CD8-positive, alpha-beta memory T cell (primary cell): ENCODE measurements at regions not wholly inside any gene's neighbourhood (a gene's known extent, or its start where the extent isn't known, plus 50 kb on each side); places are given as distances from the start of the nearest gene placed in this dataset.

ENCODE experiments used
- CTCF ChIA-PET: fragments of 350-600 bp; sonication (Branson Sonifier 250); formaldehyde crosslinking; loops from one replicate; lab custom pipeline; 2021; ENCODE audit warnings: antibody characterized with exemption; lab: Charles Lee
- POLR2A ChIA-PET: fragments of 350-600 bp; sonication (Branson Sonifier 250); formaldehyde crosslinking; loops from one replicate; lab custom pipeline; 2021; ENCODE audit warnings: antibody characterized with exemption; lab: Charles Lee
- DNase-seq, 5 donors: peaks; one replicate each; pipeline versions ENCODE4 v3.0.0 to v3.0.0-alpha.2; 2020 to 2022; ENCODE audit warnings: mixed read lengths in 1 of 5
- H3K27ac ChIP-seq: one replicate; pipeline ENCODE4 v1.7.0; 2013; ENCODE audit warnings: low read depth, mild to moderate bottlenecking, low read length, moderate library complexity
- H3K27me3 ChIP-seq: 2 replicates; pipeline ENCODE4 v1.7.0; 2013; ENCODE audit warnings: low read length, mild to moderate bottlenecking; ENCODE audit not compliant: insufficient read depth, poor library complexity, severe bottlenecking
- H3K36me3 ChIP-seq: 2 replicates; pipeline ENCODE4 v1.7.0; 2013; ENCODE audit warnings: mild to moderate bottlenecking, low read length, moderate library complexity; ENCODE audit not compliant: insufficient read depth
- H3K4me1 ChIP-seq: 2 replicates; pipeline ENCODE4 v1.7.0; 2013; ENCODE audit warnings: mild to moderate bottlenecking, low read length, moderate library complexity; ENCODE audit not compliant: insufficient read depth
- H3K4me3 ChIP-seq: 2 replicates; pipeline ENCODE4 v1.7.0; 2013; ENCODE audit warnings: mild to moderate bottlenecking, low read length
- H3K9me3 ChIP-seq: 2 replicates; pipeline ENCODE4 v1.7.0; 2013; ENCODE audit warnings: mild to moderate bottlenecking, low read length
- H3K27ac Mint-ChIP-seq, 8 donors: one replicate each; pipeline ENCODE4 v1.8.0; 2020 to 2021; ENCODE audit warnings: mixed read lengths in 8 of 8, mild to moderate bottlenecking in 6 of 8, inconsistent platforms in 3 of 8, moderate library complexity in 3 of 8
- H3K27me3 Mint-ChIP-seq, 2 donors: one replicate each; pipeline ENCODE4 v1.8.0; 2020 to 2021; ENCODE audit warnings: mixed read lengths in 2 of 2, mild to moderate bottlenecking in 1 of 2, moderate library complexity in 1 of 2
- H3K36me3 Mint-ChIP-seq, 3 donors: one replicate each; pipeline ENCODE4 v1.8.0; 2020 to 2021; ENCODE audit warnings: mixed read lengths in 3 of 3, inconsistent platforms in 1 of 3, mild to moderate bottlenecking in 1 of 3
- H3K4me1 Mint-ChIP-seq, 3 donors: one replicate each; pipeline ENCODE4 v1.8.0; 2020 to 2021; ENCODE audit warnings: mixed read lengths in 3 of 3, inconsistent platforms in 1 of 3, mild to moderate bottlenecking in 1 of 3
- H3K4me3 Mint-ChIP-seq, 7 donors: one replicate each; pipeline ENCODE4 v1.8.0; 2020 to 2021; ENCODE audit warnings: mixed read lengths in 7 of 7, mild to moderate bottlenecking in 6 of 7, moderate library complexity in 4 of 7, inconsistent platforms in 2 of 7
- H3K9me3 Mint-ChIP-seq, 5 donors: one replicate each; pipeline ENCODE4 v1.8.0; 2020 to 2022; ENCODE audit warnings: mixed read lengths in 5 of 5, mild to moderate bottlenecking in 3 of 5, moderate library complexity in 2 of 5, inconsistent platforms in 1 of 5

DNA sequence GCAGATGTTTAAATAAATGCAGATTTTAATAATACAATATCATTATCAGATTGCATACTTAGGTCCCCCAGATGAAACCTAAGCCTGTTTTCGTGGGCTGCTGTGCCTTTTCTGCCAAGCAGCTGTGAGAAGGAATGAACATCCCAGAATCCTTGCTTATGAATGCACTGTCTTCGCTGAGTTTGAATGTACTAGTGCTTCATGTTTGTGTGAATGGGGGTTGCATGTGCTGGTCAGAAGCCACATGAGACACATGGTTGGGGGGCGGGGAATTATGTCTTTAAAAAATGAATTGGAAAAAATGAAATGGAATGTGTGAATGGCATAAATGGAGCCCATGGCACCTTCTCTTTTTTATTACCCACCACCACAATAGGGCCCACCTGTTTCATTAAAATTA lies 125.4 kb upstream of the HSD17B12 start:
- POLR2A ChIA-PET = no interaction called here
- H3K27me3 Mint-ChIP-seq = peaks cover 49 to 91% of the 10 kb centered on the region in 2 donors

DNA sequence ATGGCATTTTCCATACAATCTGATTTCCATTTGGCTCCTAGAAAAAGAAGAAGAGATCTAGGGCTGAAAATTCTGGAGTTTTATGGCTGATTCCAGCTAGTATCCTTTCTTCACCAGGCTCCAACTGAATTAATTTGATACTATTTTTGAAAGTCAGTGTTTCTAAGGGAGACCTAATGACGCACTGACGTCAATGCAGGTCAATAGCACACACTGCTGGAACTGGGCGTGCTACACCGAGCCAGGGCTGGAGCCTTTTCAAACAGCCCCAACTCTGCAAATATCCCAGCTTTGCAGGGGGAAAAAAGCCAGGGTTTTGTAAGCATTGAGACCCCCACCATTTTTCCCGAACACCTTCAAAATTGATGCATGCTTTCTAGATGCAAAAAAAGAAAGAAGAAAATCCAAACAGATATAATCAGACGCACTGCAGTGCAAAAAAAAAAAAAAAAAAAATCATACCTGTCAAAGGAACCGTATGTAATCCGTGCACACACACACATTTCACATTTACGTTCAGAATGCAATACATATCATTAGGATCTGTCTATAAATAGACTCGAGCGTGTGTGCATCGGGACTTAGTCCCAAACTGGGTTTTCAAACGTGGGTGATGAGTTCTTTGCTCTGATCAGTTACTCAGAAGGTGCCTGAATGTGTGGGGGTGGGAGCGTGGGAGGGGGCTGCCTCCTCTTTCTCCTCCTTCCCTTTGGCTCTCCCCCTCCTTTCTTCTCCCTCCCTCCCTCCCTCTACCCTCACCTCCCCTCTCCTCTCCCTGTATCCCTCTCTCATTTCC lies 124.5 kb upstream of the HSD17B12 start:
- H3K27me3 ChIP-seq = peaks cover 24% of the 10 kb centered on the region
- no peaks in the 10 kb centered on the region for H3K9me3 ChIP-seq
- Mint-ChIP-seq H3K4me1 (peaks cover 3 to 11% (median 4%) of the 10 kb centered on the region in 3 donors), H3K36me3 (no peaks in the 10 kb centered on the region), H3K9me3 (peaks cover 0 to 2% (median 0%) of the 10 kb centered on the region in 5 donors), H3K27ac (no peak overlapping the region), H3K27me3 (peaks cover 51 to 91% of the 10 kb centered on the region in 2 donors), H3K4me3 (no peak overlapping the region)
- POLR2A ChIA-PET = no interaction called here
- H3K36me3 ChIP-seq = no peaks in the 10 kb centered on the region
- no peak overlapping the region for H3K4me3 ChIP-seq
- DNase-seq = no peak
- H3K27ac ChIP-seq = no peak overlapping the region
- H3K4me1 ChIP-seq = peaks cover 3% of the 10 kb centered on the region
- CTCF ChIA-PET = no interaction called here

More for the DNA sequence above, 125.4 kb upstream of the HSD17B12 start:
- H3K4me3 Mint-ChIP-seq = no peak overlapping the region
- H3K36me3 Mint-ChIP-seq = no peaks in the 10 kb centered on the region
- CTCF ChIA-PET = no interaction called here
- Histone ChIP-seq H3K27ac (no peak overlapping the region), H3K27me3 (peaks cover 24% of the 10 kb centered on the region), H3K4me3 (no peak overlapping the region), H3K9me3 (no peaks in the 10 kb centered on the region), H3K4me1 (peaks cover 3% of the 10 kb centered on the region), H3K36me3 (no peaks in the 10 kb centered on the region)
- DNase-seq = no peak
- no peak overlapping the region for H3K27ac Mint-ChIP-seq
- H3K9me3 Mint-ChIP-seq = peaks cover 0 to 2% (median 0%) of the 10 kb centered on the region in 5 donors
- H3K4me1 Mint-ChIP-seq = peaks cover 3 to 11% (median 4%) of the 10 kb centered on the region in 3 donors

- Mint-ChIP-seq H3K27me3 (peaks cover 50 to 88% of the 10 kb centered on the region in 2 donors), H3K4me1 (peaks cover 3 to 11% (median 4%) of the 10 kb centered on the region in 3 donors), H3K27ac (no peak overlapping the region), H3K9me3 (peaks cover 0 to 2% (median 0%) of the 10 kb centered on the region in 5 donors), H3K36me3 (no peaks in the 10 kb centered on the region), H3K4me3 (peak overlapping the region in 1 of 7 donors; percentile 23)
- POLR2A ChIA-PET = no interaction called here
- Histone ChIP-seq H3K27ac (no peak overlapping the region), H3K4me3 (no peak overlapping the region), H3K9me3 (no peaks in the 10 kb centered on the region), H3K27me3 (peaks cover 24% of the 10 kb centered on the region), H3K36me3 (no peaks in the 10 kb centered on the region), H3K4me1 (peaks cover 3% of the 10 kb centered on the region)
- CTCF ChIA-PET = no interaction called here
- DNase-seq = no peak
These were observed 123.7 kb upstream of the HSD17B12 start for GRCh38 chr11:43556612-43557375.

GRCh38 chr11:43557553-43558110 lies 122.9 kb upstream of the HSD17B12 start:
- Histone ChIP-seq H3K9me3 (no peaks in the 10 kb centered on the region), H3K27me3 (peaks cover 24% of the 10 kb centered on the region), H3K4me1 (peaks cover 3% of the 10 kb centered on the region), H3K27ac (no peak overlapping the region), H3K36me3 (no peaks in the 10 kb centered on the region), H3K4me3 (no peak overlapping the region)
- peaks cover 47 to 90% of the 10 kb centered on the region in 2 donors for H3K27me3 Mint-ChIP-seq
- no peaks in the 10 kb centered on the region for H3K36me3 Mint-ChIP-seq
- ChIA-PET CTCF (no interaction called here), POLR2A (no interaction called here)
- H3K9me3 Mint-ChIP-seq = peaks cover 0 to 2% (median 0%) of the 10 kb centered on the region in 5 donors
- DNase-seq = no peak
- peaks cover 3 to 11% (median 4%) of the 10 kb centered on the region in 3 donors for H3K4me1 Mint-ChIP-seq
- H3K4me3 Mint-ChIP-seq = no peak overlapping the region
- no peak overlapping the region for H3K27ac Mint-ChIP-seq

DNA sequence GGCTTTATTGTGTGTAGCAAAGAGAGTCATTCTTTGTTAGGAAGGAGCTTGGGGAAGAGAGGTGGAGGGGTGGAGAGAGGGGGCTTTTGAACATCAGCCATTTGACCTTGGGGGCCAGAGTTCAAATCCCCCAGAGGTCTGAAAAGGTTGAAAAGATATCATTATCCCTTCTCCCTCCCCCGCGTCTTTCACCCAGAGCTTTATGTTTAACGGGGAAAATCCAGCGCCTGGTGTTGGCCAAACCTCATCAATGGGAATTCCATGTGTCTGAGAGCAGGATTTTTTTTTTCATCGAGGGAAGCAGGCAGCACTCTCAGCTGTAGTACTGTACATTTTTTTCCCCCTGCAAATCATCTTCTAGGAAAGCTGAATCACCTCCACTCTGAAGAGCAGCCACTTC lies 122.4 kb upstream of the HSD17B12 start:
- no peak overlapping the region for H3K4me3 Mint-ChIP-seq
- H3K4me1 Mint-ChIP-seq = peaks cover 3 to 11% (median 4%) of the 10 kb centered on the region in 3 donors
- CTCF ChIA-PET = no interaction called here
- H3K4me3 ChIP-seq = no peak overlapping the region
- H3K27me3 Mint-ChIP-seq = peaks cover 43 to 85% of the 10 kb centered on the region in 2 donors
- no peaks in the 10 kb centered on the region for H3K36me3 Mint-ChIP-seq
- H3K9me3 Mint-ChIP-seq = peaks cover 0 to 1% (median 0%) of the 10 kb centered on the region in 5 donors
- no peak overlapping the region for H3K27ac ChIP-seq
- H3K9me3 ChIP-seq = no peaks in the 10 kb centered on the region
- DNase-seq = no peak
- H3K27me3 ChIP-seq = peaks cover 24% of the 10 kb centered on the region
- no peaks in the 10 kb centered on the region for H3K36me3 ChIP-seq
- POLR2A ChIA-PET = no interaction called here
- H3K27ac Mint-ChIP-seq = no peak overlapping the region
- peaks cover 3% of the 10 kb centered on the region for H3K4me1 ChIP-seq

DNA sequence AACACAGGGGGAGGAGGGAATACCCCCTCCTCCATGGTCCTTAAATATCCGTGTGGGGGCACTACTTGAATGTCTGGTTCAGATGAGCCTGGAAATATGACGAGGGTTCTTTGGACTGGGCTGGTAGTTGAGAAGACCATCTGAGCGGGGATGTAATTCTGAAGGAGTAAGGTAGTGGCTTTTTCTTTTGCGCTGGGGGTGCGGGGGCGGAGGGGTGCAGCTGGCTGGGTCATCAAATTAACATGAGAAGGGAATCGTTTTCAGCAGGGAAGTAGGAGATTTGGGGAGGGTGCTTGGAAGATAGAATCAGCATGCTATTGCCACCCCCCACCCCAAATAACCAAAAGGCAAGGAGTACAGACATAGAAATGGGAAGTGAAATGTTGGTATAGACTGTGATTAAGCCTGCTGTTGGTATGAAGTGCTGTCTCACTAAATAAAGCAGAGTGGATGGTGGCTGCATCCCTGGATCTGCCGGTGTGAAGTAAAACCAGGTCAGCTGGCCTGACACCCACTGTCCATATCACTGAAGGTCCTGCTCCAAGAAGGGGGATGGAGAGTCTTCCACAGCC lies 121.9 kb upstream of the HSD17B12 start:
- no peak overlapping the region for H3K4me3 ChIP-seq
- Mint-ChIP-seq H3K27ac (no peak overlapping the region), H3K9me3 (peaks cover 0 to 1% (median 0%) of the 10 kb centered on the region in 5 donors), H3K4me1 (peaks cover 3 to 11% (median 4%) of the 10 kb centered on the region in 3 donors), H3K27me3 (peaks cover 40 to 80% of the 10 kb centered on the region in 2 donors), H3K4me3 (no peak overlapping the region), H3K36me3 (no peaks in the 10 kb centered on the region)
- no peak for DNase-seq
- ChIA-PET CTCF (no interaction called here), POLR2A (no interaction called here)
- peaks cover 3% of the 10 kb centered on the region for H3K4me1 ChIP-seq
- no peak overlapping the region for H3K27ac ChIP-seq
- no peaks in the 10 kb centered on the region for H3K36me3 ChIP-seq
- no peaks in the 10 kb centered on the region for H3K9me3 ChIP-seq
- peaks cover 22% of the 10 kb centered on the region for H3K27me3 ChIP-seq

- Histone ChIP-seq H3K27me3 (peaks cover 15% of the 10 kb centered on the region), H3K9me3 (no peaks in the 10 kb centered on the region), H3K36me3 (no peaks in the 10 kb centered on the region), H3K4me3 (no peak overlapping the region), H3K27ac (no peak overlapping the region), H3K4me1 (peaks cover 3% of the 10 kb centered on the region)
- H3K4me1 Mint-ChIP-seq = peaks cover 3 to 9% (median 4%) of the 10 kb centered on the region in 3 donors
- ChIA-PET POLR2A (no interaction called here), CTCF (no interaction called here)
- H3K27me3 Mint-ChIP-seq = peaks cover 35 to 68% of the 10 kb centered on the region in 2 donors
- no peak overlapping the region for H3K27ac Mint-ChIP-seq
- H3K4me3 Mint-ChIP-seq = no peak overlapping the region
- no peak for DNase-seq
- peaks cover 0 to 1% (median 0%) of the 10 kb centered on the region in 5 donors for H3K9me3 Mint-ChIP-seq
- H3K36me3 Mint-ChIP-seq = no peaks in the 10 kb centered on the region
These were observed 118.7 kb upstream of the HSD17B12 start for GRCh38 chr11:43561832-43562231.
